ENCODE measurements at regions not wholly inside any gene's neighbourhood (a gene's known extent, or its start where the extent isn't known, plus 50 kb on each side); places are given as distances from the start of the nearest gene placed in this dataset.

- Histone ChIP-seq H3K27me3 (peaks cover 0 to 76% of the 10 kb centered on the region in 2 donors), H3K9me3 (no peaks in the 10 kb centered on the region), H3K4me1 (no peaks in the 10 kb centered on the region), H3K4me3 (no peak overlapping the region), H3K36me3 (no peaks in the 10 kb centered on the region), H3K27ac (no peak overlapping the region)
- TF ChIP-seq CTCF (IDR thresholded peaks at IDR 0.05), result no peak
- no peak for DNase-seq
- intact Hi-C loops (cut with DNase I; ENCODE audit: low total_unique reads), result loop anchor here (10.0 kb wide), 1 partner anchor 159 kb away; no protein-coding TSS in a partner anchor
Measured at GRCh38 chr16:85983606-85984230, 84.8 kb downstream of the IRF8 start.

- Histone ChIP-seq H3K36me3 (no peaks in the 10 kb centered on the region), H3K4me3 (no peak overlapping the region), H3K27me3 (peaks cover 0 to 76% of the 10 kb centered on the region in 2 donors), H3K27ac (no peak overlapping the region), H3K4me1 (no peaks in the 10 kb centered on the region), H3K9me3 (no peaks in the 10 kb centered on the region)
- TF ChIP-seq CTCF (IDR thresholded peaks at IDR 0.05), result no peak
- intact Hi-C loops (cut with DNase I; ENCODE audit: low total_unique reads), result loop anchor here (10.0 kb wide), 1 partner anchor 160 kb away; no protein-coding TSS in a partner anchor
- DNase-seq, result no peak
Measured at GRCh38 chr16:85984231-85984880, 85.4 kb downstream of the IRF8 start.

- peaks cover 0 to 73% of the 10 kb centered on the region in 2 donors for H3K27me3 ChIP-seq
- H3K36me3 ChIP-seq, result no peaks in the 10 kb centered on the region
- no peaks in the 10 kb centered on the region for H3K9me3 ChIP-seq
- TF ChIP-seq CTCF (IDR thresholded peaks at IDR 0.05), result no peak
- no peak for DNase-seq
- no peaks in the 10 kb centered on the region for H3K4me1 ChIP-seq
- intact Hi-C loops (cut with DNase I; ENCODE audit: low total_unique reads), result loop anchor here (10.0 kb wide), 1 partner anchor 160 kb away; no protein-coding TSS in a partner anchor
- H3K4me3 ChIP-seq, result no peak overlapping the region
- no peak overlapping the region for H3K27ac ChIP-seq
Measured at GRCh38 chr16:85984947-85985451, 86.0 kb downstream of the IRF8 start.

- DNase-seq, result no peak
- Histone ChIP-seq H3K27ac (no peak overlapping the region), H3K9me3 (no peaks in the 10 kb centered on the region), H3K27me3 (peaks cover 0 to 71% of the 10 kb centered on the region in 2 donors), H3K36me3 (no peaks in the 10 kb centered on the region), H3K4me3 (no peak overlapping the region), H3K4me1 (no peaks in the 10 kb centered on the region)
- intact Hi-C loops (cut with DNase I; ENCODE audit: low total_unique reads), result loop anchor here (10.0 kb wide), 1 partner anchor 162 kb away; no protein-coding TSS in a partner anchor
- TF ChIP-seq CTCF (IDR thresholded peaks at IDR 0.05), result no peak
Measured at GRCh38 chr16:85986931-85987749, 88.2 kb downstream of the IRF8 start.

GRCh38 chr16:85987750-85988078 lies 88.8 kb downstream of the IRF8 start:
- no peak for DNase-seq
- no peak overlapping the region for H3K27ac ChIP-seq
- no peaks in the 10 kb centered on the region for H3K36me3 ChIP-seq
- H3K4me3 ChIP-seq, result no peak overlapping the region
- peaks cover 0 to 73% of the 10 kb centered on the region in 2 donors for H3K27me3 ChIP-seq
- no peaks in the 10 kb centered on the region for H3K4me1 ChIP-seq
- intact Hi-C loops (cut with DNase I; ENCODE audit: low total_unique reads), result loop anchor here (10.0 kb wide), 1 partner anchor 163 kb away; no protein-coding TSS in a partner anchor
- no peaks in the 10 kb centered on the region for H3K9me3 ChIP-seq
- no peak for TF ChIP-seq CTCF (IDR thresholded peaks at IDR 0.05)
